Esophagus muscularis mucosa (tissue), 4 donors: ENCODE measurements at regions not wholly inside any gene's neighbourhood (a gene's known extent, or its start where the extent isn't known, plus 50 kb on each side); places are given as distances from the start of the nearest gene placed in this dataset.
"Not testable (repeated sequence)": the region's sequence is repeated elsewhere in the genome, so short reads cannot be mapped to it uniquely, and the experiment has no call there.

ENCODE experiments used
- DNase-seq: peaks from one replicate; pipeline ENCODE4 v3.0.0-alpha.2; 2017; ENCODE audit errors: extremely low spot score
- H3K27ac ChIP-seq, 4 donors: fragments of 200-600 bp; sonication (generic); replicated peaks in 1 of 4; 1 replicate in 3 of 4; 2 replicates in 1 of 4; pipeline ENCODE4 v1.5.1; 2016 to 2019; ENCODE audit warnings: mild to moderate bottlenecking in 1 of 4
- H3K27me3 ChIP-seq, 4 donors: fragments of 200-600 bp; sonication (generic); one replicate each; pipeline versions ENCODE4 v1.5.1 to v1.6.0; 2016 to 2019
- H3K36me3 ChIP-seq, 4 donors: fragments of 200-600 bp; sonication (generic); one replicate each; pipeline ENCODE4 v1.5.1; 2016 to 2019
- H3K4me1 ChIP-seq, 4 donors: fragments of 200-600 bp; sonication (generic); one replicate each; pipeline ENCODE4 v1.5.1; 2016 to 2019
- H3K4me3 ChIP-seq, 4 donors: fragments of 200-600 bp; sonication (generic); 1 replicate in 2 of 4; 2 replicates in 2 of 4; pipeline ENCODE4 v1.5.1; 2016 to 2019; ENCODE audit warnings: mild to moderate bottlenecking in 4 of 4, moderate library complexity in 1 of 4
- H3K9me3 ChIP-seq, 4 donors: fragments of 200-600 bp; sonication (generic); 1 replicate in 3 of 4; 2 replicates in 1 of 4; pipeline ENCODE4 v1.5.1; 2016 to 2019
- CTCF ChIP-seq, 3 experiments: fragments of 200-600 bp in 2 of 3; fragments of 450-650 bp in 1 of 3; sonication (generic) in 2 of 3; IDR thresholded peaks; one replicate each; pipeline ENCODE4 v1.5.1; 2017 to 2019; ENCODE audit warnings: antibody characterized with exemption in 3 of 3, mild to moderate bottlenecking in 2 of 3, moderate library complexity in 1 of 3
- EP300 ChIP-seq: sonication (generic); formaldehyde crosslinking; IDR thresholded peaks from one replicate; pipeline ENCODE4 v1.6.1; 2017; ENCODE audit warnings: antibody characterized with exemption
- POLR2A ChIP-seq: fragments of 450-650 bp; IDR thresholded peaks from one replicate; pipeline ENCODE4 v1.6.1; 2017; ENCODE audit warnings: antibody characterized with exemption, moderate library complexity, mild to moderate bottlenecking, low read depth
- POLR2AphosphoS5 ChIP-seq, 2 donors: sonication (generic); formaldehyde crosslinking; IDR thresholded peaks; one replicate each; pipeline ENCODE4 v1.6.1; 2017; ENCODE audit warnings: antibody characterized with exemption in 2 of 2
- WGBS: methylation state at CpG from one replicate; pipeline ENCODE4 v1.1.5; 2018; 5-methylcytosine and 5-hydroxymethylcytosine counted together
- intact Hi-C: fragments of 100-400 bp; cut with DNase I; formaldehyde crosslinking; loops from one replicate; pipeline ENCODE4 v1.15.1; 2023

- no peaks in the 10 kb centered on the region for H3K36me3 ChIP-seq
- H3K27me3 ChIP-seq: no peaks in the 10 kb centered on the region
- H3K9me3 ChIP-seq: peaks cover 0 to 5% (median 0%) of the 10 kb centered on the region in 4 donors
- H3K4me1 ChIP-seq: peaks cover 0 to 4% (median 0%) of the 10 kb centered on the region in 4 donors
- 58% methylated on average over 13 of the region's 13 CpGs for WGBS
- TF ChIP-seq EP300 (no peak), CTCF (IDR thresholded peaks at IDR 0.05) (no peak), POLR2A (no peak), POLR2AphosphoS5 (IDR thresholded peaks at IDR 0.05) (no peak)
- H3K4me3 ChIP-seq: no peak overlapping the region
- no peak for DNase-seq
- H3K27ac ChIP-seq: no peak overlapping the region
- intact Hi-C loops: no loop called here
Measured at GRCh38 chr21:31592963-31593560, 66.4 kb upstream of the SOD1 start.

- WGBS: 87% methylated on average over 3 of the region's 3 CpGs
- H3K4me3 ChIP-seq: no peak overlapping the region
- no peaks in the 10 kb centered on the region for H3K27me3 ChIP-seq
- intact Hi-C loops: no loop called here
- TF ChIP-seq EP300: no peak
- no peak for TF ChIP-seq POLR2A
- TF ChIP-seq POLR2AphosphoS5 (IDR thresholded peaks at IDR 0.05): no peak
- TF ChIP-seq CTCF (IDR thresholded peaks at IDR 0.05): no peak
- no peak for DNase-seq
- peaks cover 0 to 4% (median 0%) of the 10 kb centered on the region in 4 donors for H3K4me1 ChIP-seq
- no peaks in the 10 kb centered on the region for H3K36me3 ChIP-seq
- peaks cover 0 to 5% (median 0%) of the 10 kb centered on the region in 4 donors for H3K9me3 ChIP-seq
- no peak overlapping the region for H3K27ac ChIP-seq
Measured at GRCh38 chr21:31592516-31592915, 67.0 kb upstream of the SOD1 start.

GRCh38 chr21:31589820-31590219, 69.7 kb upstream of the SOD1 start:
- H3K36me3 ChIP-seq: no peaks in the 10 kb centered on the region
- H3K27me3 ChIP-seq: no peaks in the 10 kb centered on the region
- TF ChIP-seq POLR2AphosphoS5 (IDR thresholded peaks at IDR 0.05) (no peak), CTCF (IDR thresholded peaks at IDR 0.05) (no peak), EP300 (no peak), POLR2A (no peak)
- no peak overlapping the region for H3K27ac ChIP-seq
- whole genome bisulfite sequencing: 71% methylated on average over 1 of the region's 3 CpGs
- H3K9me3 ChIP-seq: peaks cover 0 to 5% (median 0%) of the 10 kb centered on the region in 4 donors
- intact Hi-C loops: no loop called here
- no peak for DNase-seq
- H3K4me1 ChIP-seq: peaks cover 0 to 4% (median 0%) of the 10 kb centered on the region in 4 donors
- H3K4me3 ChIP-seq: no peak overlapping the region

- TF ChIP-seq CTCF (IDR thresholded peaks at IDR 0.05) (no peak), POLR2A (no peak), POLR2AphosphoS5 (IDR thresholded peaks at IDR 0.05) (no peak), EP300 (no peak)
- no peak overlapping the region for H3K4me3 ChIP-seq
- H3K36me3 ChIP-seq: no peaks in the 10 kb centered on the region
- DNase-seq: no peak
- no peaks in the 10 kb centered on the region for H3K4me1 ChIP-seq
- WGBS: 78% methylated on average over 6 of the region's 6 CpGs
- no peaks in the 10 kb centered on the region for H3K9me3 ChIP-seq
- intact Hi-C loops: no loop called here
- H3K27ac ChIP-seq: no peak overlapping the region
- no peaks in the 10 kb centered on the region for H3K27me3 ChIP-seq
Measured at GRCh38 chr21:31586118-31586517, 73.4 kb upstream of the SOD1 start.

GRCh38 chr21:31583937-31584336, 75.6 kb upstream of the SOD1 start:
- H3K4me1 ChIP-seq, H3K27me3 ChIP-seq, H3K27ac ChIP-seq, intact Hi-C loops, DNase-seq, H3K9me3 ChIP-seq, H3K36me3 ChIP-seq, H3K4me3 ChIP-seq: not testable (repeated sequence)
- WGBS: 82% methylated on average over 5 of the region's 9 CpGs
